Esophagus muscularis mucosa (tissue), 4 donors: ENCODE measurements at regions not wholly inside any gene's neighbourhood (a gene's known extent, or its start where the extent isn't known, plus 50 kb on each side); places are given as distances from the start of the nearest gene placed in this dataset.

Experiments
- DNase-seq: peaks from one replicate; pipeline ENCODE4 v3.0.0-alpha.2; 2017; ENCODE audit errors: extremely low spot score
- H3K27ac ChIP-seq, 4 donors: fragments of 200-600 bp; sonication (generic); replicated peaks in 1 of 4; 1 replicate in 3 of 4; 2 replicates in 1 of 4; pipeline ENCODE4 v1.5.1; 2016 to 2019; ENCODE audit warnings: mild to moderate bottlenecking in 1 of 4
- H3K27me3 ChIP-seq, 4 donors: fragments of 200-600 bp; sonication (generic); one replicate each; pipeline versions ENCODE4 v1.5.1 to v1.6.0; 2016 to 2019
- H3K36me3 ChIP-seq, 4 donors: fragments of 200-600 bp; sonication (generic); one replicate each; pipeline ENCODE4 v1.5.1; 2016 to 2019
- H3K4me1 ChIP-seq, 4 donors: fragments of 200-600 bp; sonication (generic); one replicate each; pipeline ENCODE4 v1.5.1; 2016 to 2019
- H3K4me3 ChIP-seq, 4 donors: fragments of 200-600 bp; sonication (generic); 1 replicate in 2 of 4; 2 replicates in 2 of 4; pipeline ENCODE4 v1.5.1; 2016 to 2019; ENCODE audit warnings: mild to moderate bottlenecking in 4 of 4, moderate library complexity in 1 of 4
- H3K9me3 ChIP-seq, 4 donors: fragments of 200-600 bp; sonication (generic); 1 replicate in 3 of 4; 2 replicates in 1 of 4; pipeline ENCODE4 v1.5.1; 2016 to 2019
- CTCF ChIP-seq, 3 experiments: fragments of 200-600 bp in 2 of 3; fragments of 450-650 bp in 1 of 3; sonication (generic) in 2 of 3; IDR thresholded peaks; one replicate each; pipeline ENCODE4 v1.5.1; 2017 to 2019; ENCODE audit warnings: antibody characterized with exemption in 3 of 3, mild to moderate bottlenecking in 2 of 3, moderate library complexity in 1 of 3
- EP300 ChIP-seq: sonication (generic); formaldehyde crosslinking; IDR thresholded peaks from one replicate; pipeline ENCODE4 v1.6.1; 2017; ENCODE audit warnings: antibody characterized with exemption
- POLR2A ChIP-seq: fragments of 450-650 bp; IDR thresholded peaks from one replicate; pipeline ENCODE4 v1.6.1; 2017; ENCODE audit warnings: antibody characterized with exemption, moderate library complexity, mild to moderate bottlenecking, low read depth
- POLR2AphosphoS5 ChIP-seq, 2 donors: sonication (generic); formaldehyde crosslinking; IDR thresholded peaks; one replicate each; pipeline ENCODE4 v1.6.1; 2017; ENCODE audit warnings: antibody characterized with exemption in 2 of 2
- WGBS: methylation state at CpG from one replicate; pipeline ENCODE4 v1.1.5; 2018; 5-methylcytosine and 5-hydroxymethylcytosine counted together
- intact Hi-C: fragments of 100-400 bp; cut with DNase I; formaldehyde crosslinking; loops from one replicate; pipeline ENCODE4 v1.15.1; 2023
- small RNA-seq, 3 donors: library from RNA; depleted of rRNA; stranded (forward); fragments of <200 nt; gene quantifications; one replicate each; pipeline ENCODE3, GENCODE V24; 2016

GRCh38 chr1:76799700-76800099, 67.6 kb upstream of the ST6GALNAC5 start:
- no peaks in the 10 kb centered on the region for H3K27me3 ChIP-seq
- no peaks in the 10 kb centered on the region for H3K36me3 ChIP-seq
- H3K4me3 ChIP-seq, result no peak overlapping the region
- intact Hi-C loops, result no loop called here
- no peak for DNase-seq
- no peak overlapping the region for H3K27ac ChIP-seq
- no peaks in the 10 kb centered on the region for H3K9me3 ChIP-seq
- WGBS, result 74% methylated on average over 2 of the region's 2 CpGs
- no peaks in the 10 kb centered on the region for H3K4me1 ChIP-seq
- TF ChIP-seq POLR2A (no peak), CTCF (IDR thresholded peaks at IDR 0.05) (no peak), EP300 (no peak), POLR2AphosphoS5 (IDR thresholded peaks at IDR 0.05) (no peak)

- no peak overlapping the region for H3K4me3 ChIP-seq
- intact Hi-C loops, result no loop called here
- 74% methylated on average over 3 of the region's 3 CpGs for WGBS
- TF ChIP-seq EP300 (no peak), POLR2A (no peak), CTCF (IDR thresholded peaks at IDR 0.05) (no peak), POLR2AphosphoS5 (IDR thresholded peaks at IDR 0.05) (no peak)
- H3K36me3 ChIP-seq, result no peaks in the 10 kb centered on the region
- no peaks in the 10 kb centered on the region for H3K27me3 ChIP-seq
- no peaks in the 10 kb centered on the region for H3K4me1 ChIP-seq
- H3K9me3 ChIP-seq, result no peaks in the 10 kb centered on the region
- no peak overlapping the region for H3K27ac ChIP-seq
- no peak for DNase-seq
These were observed 65.2 kb upstream of the ST6GALNAC5 start for GRCh38 chr1:76802094-76802493.

DNA sequence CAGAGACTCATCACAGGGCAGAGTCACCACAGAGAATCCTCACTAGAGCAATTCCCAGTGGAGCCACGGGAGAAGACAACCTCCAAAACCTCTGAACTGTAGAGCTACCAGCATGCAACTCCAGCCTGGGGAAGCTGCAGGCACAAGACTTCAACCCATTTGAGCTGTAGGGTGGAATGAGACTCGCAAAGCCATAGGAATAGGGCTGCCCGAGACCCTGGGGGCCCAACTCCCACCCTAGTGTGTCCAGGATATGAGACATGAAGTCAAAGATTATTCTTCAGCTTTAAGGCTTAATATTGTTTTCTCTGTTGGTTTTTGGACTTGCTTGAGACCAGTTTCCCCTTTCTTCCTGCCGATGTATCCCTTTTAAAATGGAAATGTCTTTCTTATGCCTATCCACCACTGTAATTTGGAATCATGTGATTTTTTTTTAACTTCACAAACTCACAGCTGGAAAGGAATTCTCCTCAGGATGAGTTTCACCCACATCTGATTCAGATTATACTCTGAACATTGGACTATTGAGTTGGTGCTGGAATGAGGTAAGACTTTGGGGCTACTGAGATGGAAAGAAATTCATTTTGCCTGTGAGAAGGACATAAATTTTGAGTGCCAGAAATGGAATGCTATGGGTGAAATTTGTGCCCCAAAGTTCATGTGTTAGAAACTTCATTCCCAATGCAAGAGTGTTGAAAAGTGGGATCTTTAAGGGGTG, 59.6 kb upstream of the ST6GALNAC5 start:
- Histone ChIP-seq H3K27me3 (no peaks in the 10 kb centered on the region), H3K4me1 (no peaks in the 10 kb centered on the region), H3K4me3 (no peak overlapping the region), H3K27ac (no peak overlapping the region), H3K36me3 (no peaks in the 10 kb centered on the region), H3K9me3 (no peaks in the 10 kb centered on the region)
- WGBS, result 83% methylated on average over 4 of the region's 4 CpGs
- TF ChIP-seq CTCF (IDR thresholded peaks at IDR 0.05), result no peak
- TF ChIP-seq POLR2A, result no peak
- no peak for DNase-seq
- intact Hi-C loops, result no loop called here

Small RNA genes in the stretch of these regions (small RNA-seq; reads per million reads assigned to genes)
- gene RNU6-161P, result 0 reads per million in 3 donors
